ENCODE measurements at regions not wholly inside any gene's neighbourhood (a gene's known extent, or its start where the extent isn't known, plus 50 kb on each side); places are given as distances from the start of the nearest gene placed in this dataset.

DNA sequence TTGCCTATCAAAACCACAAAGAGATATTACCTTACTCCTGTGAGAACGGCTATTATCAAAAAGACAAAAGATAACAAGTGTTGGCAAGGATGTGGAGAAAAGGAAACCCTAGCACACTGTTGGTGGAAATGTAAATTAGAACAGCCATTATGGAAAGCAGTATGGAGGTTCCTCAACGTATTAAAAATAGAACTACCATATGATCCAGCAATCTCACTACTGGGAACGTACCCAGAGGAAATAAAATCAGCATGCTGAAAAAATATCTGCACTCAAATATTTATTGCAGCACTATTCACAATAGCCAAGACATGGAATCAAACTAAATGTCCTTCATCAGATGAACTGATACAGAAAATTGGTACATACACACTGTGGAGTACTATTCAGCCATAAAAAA is 149.4 kb upstream of the MLN start:
- no peak for TF ChIP-seq CTCF (IDR thresholded peaks at IDR 0.05 in 4 of 5, conservative IDR thresholded peaks at IDR 0.05 in 1 of 5)
- no peak for TF ChIP-seq POLR2A (IDR thresholded peaks at IDR 0.05)
